ENCODE measurements at regions not wholly inside any gene's neighbourhood (a gene's known extent, or its start where the extent isn't known, plus 50 kb on each side); places are given as distances from the start of the nearest gene placed in this dataset.
"Not testable (repeated sequence)": the region's sequence is repeated elsewhere in the genome, so short reads cannot be mapped to it uniquely, and the experiment has no call there.

DNA sequence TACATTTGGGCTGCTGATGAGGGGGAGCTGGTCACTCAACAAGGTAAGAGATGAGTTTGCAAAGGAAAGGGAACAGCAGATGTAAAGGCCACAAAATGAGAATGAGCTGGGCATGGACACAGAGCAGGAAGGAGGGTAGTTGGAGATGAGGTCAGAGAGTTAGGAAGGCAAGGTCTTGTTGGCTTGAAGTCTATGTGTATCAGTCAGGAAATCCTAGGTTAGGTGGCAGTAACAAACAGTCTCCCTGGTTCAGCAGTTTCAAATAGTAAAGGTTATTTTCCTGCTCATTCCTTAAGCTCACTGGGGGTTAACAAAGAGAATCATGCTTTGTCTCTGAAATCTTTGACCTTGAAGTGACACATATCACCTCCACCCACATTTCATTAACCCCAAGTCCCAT, 58.3 kb upstream of the ARL4C start (continued):
- TF ChIP-seq CREB1 (IDR thresholded peaks at IDR 0.05) (no peak), CTBP2 (IDR thresholded peaks at IDR 0.05; ENCODE audit: borderline replicate concordance, insufficient read depth, insufficient read length, low read length) (no peak), RXRA (IDR thresholded peaks at IDR 0.05; ENCODE audit: insufficient read depth, low read depth, low read length) (no peak)

GRCh38 chr2:234553223-234553622, 56.3 kb upstream of the ARL4C start:
- POLR2A ChIA-PET (ENCODE audit: partially characterized antibody); H3K36me3 ChIP-seq (ENCODE audit: control insufficient read depth in 2 of 4, insufficient read depth in 4 of 4, low read length in 3 of 4); H2AFZ ChIP-seq (ENCODE audit: low read length); FAIRE-seq; H3K9ac ChIP-seq (replicated peaks in 1 of 4; ENCODE audit: extremely low read depth in 1 of 4, low read depth in 3 of 4, low read length in 3 of 4); H3K23ac ChIP-seq (ENCODE audit: insufficient read length); H4K8ac ChIP-seq (ENCODE audit: extremely low read depth, insufficient read depth, low read length); H3K4me3 ChIP-seq (ENCODE audit: extremely low read depth in 1 of 4, insufficient read depth in 2 of 4, low read depth in 3 of 4, low read length in 4 of 4); H2AK5ac ChIP-seq (ENCODE audit: low read depth, low read length); H3K4ac ChIP-seq (replicated peaks; ENCODE audit: insufficient read length, low read depth, low read length); H3K79me1 ChIP-seq (ENCODE audit: low read depth, low read length); H4K20me1 ChIP-seq (replicated peaks in 1 of 2; ENCODE audit: control insufficient read depth in 1 of 2, insufficient read depth in 2 of 2, low read length in 2 of 2); H2BK15ac ChIP-seq (ENCODE audit: low read length); H3K18ac ChIP-seq (ENCODE audit: extremely low read depth, low read length); H4K5ac ChIP-seq (ENCODE audit: insufficient read length, low read depth, low read length); H3K79me2 ChIP-seq (ENCODE audit: control insufficient read depth in 1 of 2, insufficient read depth in 2 of 2, low read length in 2 of 2); H3K23me2 ChIP-seq (ENCODE audit: low read depth, low read length); H2BK12ac ChIP-seq (ENCODE audit: low read depth, low read length); H4K91ac ChIP-seq (replicated peaks; ENCODE audit: insufficient read length, low read length); H3K56ac ChIP-seq (replicated peaks; ENCODE audit: insufficient read length, low read depth, low read length); H3K27me3 ChIP-seq (replicated peaks in 1 of 4; ENCODE audit: control insufficient read depth in 3 of 4, extremely low read depth in 1 of 4, insufficient read depth in 3 of 4, low read length in 3 of 4); H3K9me3 ChIP-seq (ENCODE audit: insufficient read depth in 2 of 2, low read depth in 1 of 2, low read length in 1 of 2); DNase-seq (ENCODE audit: low read depth in 1 of 2, low spot score in 2 of 2); H2BK120ac ChIP-seq (replicated peaks; ENCODE audit: low read depth, low read length); H2BK5ac ChIP-seq (ENCODE audit: low read depth, low read length); H2BK20ac ChIP-seq (ENCODE audit: low read length); H3K14ac ChIP-seq (ENCODE audit: insufficient read length); H3K27ac ChIP-seq (ENCODE audit: low read depth, low read length); H3K4me2 ChIP-seq (ENCODE audit: insufficient read depth in 1 of 2, low read depth in 2 of 2, low read length in 2 of 2): not testable (repeated sequence)
- 83% methylated on average over 14 of the region's 15 CpGs; no CpG with 5 or more reads in 1 of the 2 experiments for WGBS, 2 experiments (ENCODE audit: extremely low coverage in 1 of 2, insufficient coverage in 1 of 2, insufficient read length in 1 of 2, insufficient replicate concordance in 2 of 2, low coverage in 1 of 2, low lambda C conversion rate in 2 of 2, missing lambda C conversion rate in 1 of 2)
- CTCF ChIA-PET (ENCODE audit: partially characterized antibody): interaction anchor here (0.7 to 1.1 kb wide), 4 partner anchors 34 to 561 kb away, joined by 3 read pairs; no protein-coding TSS in a partner anchor
- peaks cover 6 to 12% (median 7%) of the 10 kb centered on the region in 4 experiments; a peak in 6 of 7 replicates for H3K4me1 ChIP-seq (replicated peaks in 1 of 4; ENCODE audit: control insufficient read depth in 3 of 4, insufficient read depth in 4 of 4, low read length in 3 of 4)
